IgD-negative memory B cell (primary cell): ENCODE measurements at regions not wholly inside any gene's neighbourhood (a gene's known extent, or its start where the extent isn't known, plus 50 kb on each side); places are given as distances from the start of the nearest gene placed in this dataset.
"Not testable (repeated sequence)": the region's sequence is repeated elsewhere in the genome, so short reads cannot be mapped to it uniquely, and the experiment has no call there.

ENCODE experiments used
- H3K27ac Mint-ChIP-seq, 3 donors: one replicate each; pipeline ENCODE4 v1.8.0; 2020 to 2022; ENCODE audit warnings: mild to moderate bottlenecking in 3 of 3, mixed read lengths in 3 of 3, moderate library complexity in 1 of 3
- H3K27me3 Mint-ChIP-seq: one replicate; pipeline ENCODE4 v1.8.0; 2021; ENCODE audit warnings: mixed read lengths
- H3K36me3 Mint-ChIP-seq: one replicate; pipeline ENCODE4 v1.8.0; 2020; ENCODE audit warnings: mild to moderate bottlenecking, mixed read lengths
- H3K4me1 Mint-ChIP-seq, 3 donors: one replicate each; pipeline ENCODE4 v1.8.0; 2020 to 2022; ENCODE audit warnings: mixed read lengths in 3 of 3, mild to moderate bottlenecking in 1 of 3
- H3K4me3 Mint-ChIP-seq, 4 donors: one replicate each; pipeline ENCODE4 v1.8.0; 2020 to 2022; ENCODE audit warnings: mild to moderate bottlenecking in 4 of 4, mixed read lengths in 4 of 4, moderate library complexity in 3 of 4
- H3K9me3 Mint-ChIP-seq, 3 donors: one replicate each; pipeline ENCODE4 v1.8.0; 2020 to 2021; ENCODE audit warnings: mixed read lengths in 3 of 3, mild to moderate bottlenecking in 1 of 3

DNA sequence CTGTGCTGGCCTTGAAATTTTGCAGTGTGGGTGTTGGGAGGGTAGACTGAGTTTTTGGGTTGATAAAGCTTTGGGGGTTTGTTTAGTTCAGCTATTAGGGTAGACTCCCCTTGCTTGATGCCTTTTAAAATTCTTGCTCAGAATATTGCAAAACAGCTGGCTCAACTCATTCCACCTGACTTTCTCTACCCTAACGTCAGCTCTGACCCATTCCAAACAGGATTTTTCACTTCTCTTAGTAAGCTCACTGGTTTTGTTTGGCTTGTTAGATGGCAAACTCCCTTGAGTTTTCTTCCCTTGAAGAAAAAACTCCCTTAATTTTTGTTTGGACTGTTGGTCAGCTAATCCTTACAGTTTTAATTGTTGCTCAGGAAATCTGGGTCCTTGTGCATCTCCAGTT lies 195.1 kb upstream of the DTNA start:
- peaks cover 1 to 29% (median 4%) of the 10 kb centered on the region in 3 donors for H3K9me3 Mint-ChIP-seq
- no peak overlapping the region for H3K27ac Mint-ChIP-seq

DNA sequence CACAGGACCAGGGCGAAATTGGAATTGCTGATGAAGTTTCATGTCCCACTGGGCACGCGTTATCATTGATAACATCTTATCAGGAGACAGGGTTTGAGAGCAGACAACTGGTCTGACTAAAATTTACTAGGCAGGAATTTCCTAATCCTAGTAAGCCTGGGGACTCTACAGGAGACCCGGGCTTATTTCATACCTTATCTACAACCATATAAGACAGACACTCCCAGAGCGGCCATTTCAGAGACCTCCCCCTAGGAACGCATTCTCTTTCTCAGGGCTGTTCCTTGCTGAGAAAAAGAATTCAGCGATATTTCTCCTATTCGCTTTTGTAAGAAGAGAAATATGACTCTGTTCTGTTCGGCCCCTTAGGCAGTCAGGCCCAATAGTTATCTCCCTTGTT lies 193.7 kb upstream of the DTNA start:
- H3K4me1 Mint-ChIP-seq, H3K36me3 Mint-ChIP-seq, H3K27ac Mint-ChIP-seq, H3K4me3 Mint-ChIP-seq, H3K27me3 Mint-ChIP-seq: not testable (repeated sequence)
- H3K9me3 Mint-ChIP-seq, result peaks cover 1 to 21% (median 4%) of the 10 kb centered on the region in 3 donors

More for the DNA sequence above, 195.1 kb upstream of the DTNA start:
- H3K36me3 Mint-ChIP-seq, result no peaks in the 10 kb centered on the region
- H3K27me3 Mint-ChIP-seq, result no peaks in the 10 kb centered on the region
- H3K4me1 Mint-ChIP-seq, result no peaks in the 10 kb centered on the region
- no peak overlapping the region for H3K4me3 Mint-ChIP-seq

DNA sequence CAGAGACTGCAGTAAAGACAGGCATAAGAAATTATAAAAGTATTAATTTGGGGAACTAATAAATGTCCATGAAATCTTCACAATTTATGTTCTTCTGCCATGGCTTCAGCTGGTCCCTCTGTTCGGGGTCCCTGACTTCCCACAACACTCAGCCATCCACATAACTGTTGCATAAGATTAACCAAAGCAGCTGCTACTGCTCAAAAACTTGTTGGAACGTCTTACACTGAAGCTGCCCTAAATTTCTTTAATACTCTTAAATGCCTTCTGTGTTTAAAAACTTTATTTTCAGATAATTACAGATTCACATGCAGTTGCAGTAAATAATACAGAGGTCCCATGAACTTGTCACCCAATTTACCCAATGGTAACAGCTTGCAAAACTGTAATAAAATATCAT lies 193.1 kb upstream of the DTNA start:
- peaks cover 1 to 21% (median 4%) of the 10 kb centered on the region in 3 donors for H3K9me3 Mint-ChIP-seq
- H3K4me3 Mint-ChIP-seq, H3K4me1 Mint-ChIP-seq, H3K36me3 Mint-ChIP-seq, H3K27ac Mint-ChIP-seq, H3K27me3 Mint-ChIP-seq: not testable (repeated sequence)

DNA sequence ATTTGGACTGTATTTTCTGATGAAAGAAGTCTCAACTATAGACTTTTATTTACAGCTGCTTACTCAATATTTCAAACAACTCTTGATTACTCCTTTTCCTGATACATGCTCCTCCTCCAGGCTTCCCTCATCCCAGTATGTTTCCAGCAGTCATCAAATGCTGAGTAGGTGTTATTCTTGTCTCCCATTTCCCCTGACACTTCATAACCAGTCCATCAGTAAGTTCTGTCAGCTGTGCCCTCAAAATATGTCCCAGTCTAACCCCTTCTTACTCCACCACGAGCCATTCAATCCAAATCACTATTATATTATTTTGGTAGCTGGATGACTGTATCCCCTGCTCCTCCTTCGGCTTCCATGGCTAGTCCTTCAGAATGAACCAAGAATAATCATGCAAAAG lies 189.1 kb upstream of the DTNA start:
- no peaks in the 10 kb centered on the region for H3K4me1 Mint-ChIP-seq
- no peaks in the 10 kb centered on the region for H3K27me3 Mint-ChIP-seq
- H3K36me3 Mint-ChIP-seq, result no peaks in the 10 kb centered on the region
- H3K9me3 Mint-ChIP-seq, result peaks cover 0 to 12% (median 4%) of the 10 kb centered on the region in 3 donors
- no peak overlapping the region for H3K27ac Mint-ChIP-seq
- no peak overlapping the region for H3K4me3 Mint-ChIP-seq

DNA sequence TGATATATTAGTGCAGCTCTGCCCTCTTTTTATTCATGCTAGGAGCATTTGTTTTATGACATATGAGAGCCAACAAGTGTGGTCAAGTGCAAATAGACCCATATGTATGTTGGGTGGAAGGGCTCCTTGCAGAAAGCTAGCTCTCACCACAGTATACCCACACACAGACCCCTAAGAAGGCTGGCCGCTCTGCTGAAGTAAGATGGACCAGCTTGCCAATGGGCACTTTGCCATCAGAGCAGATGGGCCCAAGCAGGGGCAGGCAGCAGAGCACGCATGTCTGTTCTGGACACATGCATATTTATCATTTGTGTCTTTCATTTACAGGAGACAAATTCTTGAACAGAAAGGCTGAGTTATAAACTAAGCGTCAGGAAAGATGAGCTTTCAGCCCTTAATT lies 187.5 kb upstream of the DTNA start:
- H3K36me3 Mint-ChIP-seq, result no peaks in the 10 kb centered on the region
- H3K9me3 Mint-ChIP-seq, result peaks cover 0 to 5% (median 4%) of the 10 kb centered on the region in 3 donors
- H3K4me1 Mint-ChIP-seq, result no peaks in the 10 kb centered on the region
- H3K4me3 Mint-ChIP-seq, result no peak overlapping the region
- H3K27ac Mint-ChIP-seq, result no peak overlapping the region
- no peaks in the 10 kb centered on the region for H3K27me3 Mint-ChIP-seq

DNA sequence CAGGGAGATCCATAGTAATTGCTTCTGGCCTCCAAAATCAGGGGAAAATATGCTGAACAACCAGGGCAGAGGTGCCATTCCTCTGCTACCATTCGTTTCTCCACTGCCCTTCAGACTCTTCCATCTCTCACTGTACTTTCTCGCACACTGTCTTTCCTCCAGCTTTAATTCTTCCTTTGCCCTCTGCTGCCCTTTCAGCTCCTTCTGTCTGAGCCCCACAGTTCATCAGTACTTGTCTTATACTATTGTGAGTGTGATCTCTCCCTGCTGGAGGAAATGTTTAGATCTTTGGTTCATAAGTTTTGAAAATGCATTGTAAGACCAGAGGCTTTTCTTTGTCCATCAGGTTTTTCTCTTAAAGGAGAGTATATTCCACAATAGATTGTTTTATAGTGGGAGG lies 184.9 kb upstream of the DTNA start:
- Mint-ChIP-seq H3K9me3 (no peaks in the 10 kb centered on the region), H3K4me1 (no peaks in the 10 kb centered on the region), H3K36me3 (no peaks in the 10 kb centered on the region), H3K4me3 (no peak overlapping the region), H3K27ac (no peak overlapping the region), H3K27me3 (peaks cover 2% of the 10 kb centered on the region)

DNA sequence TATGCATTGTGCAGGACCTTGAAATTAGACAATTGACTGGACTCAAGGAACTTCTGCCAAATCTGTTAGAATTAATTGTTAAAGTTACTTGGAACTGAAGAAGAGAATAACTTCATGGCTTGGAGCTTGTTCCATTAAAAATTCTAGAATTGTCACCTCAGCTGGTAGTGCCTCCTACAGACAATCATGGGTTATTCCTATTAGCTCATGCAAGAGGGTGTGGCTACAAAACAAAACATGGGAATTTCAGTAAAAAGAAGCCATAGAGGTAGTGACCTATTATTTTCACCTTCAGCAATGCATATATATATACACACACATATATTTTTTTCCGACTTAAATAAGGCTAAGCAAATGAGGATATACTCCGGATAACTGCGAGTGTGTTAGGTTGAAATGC lies 181.9 kb upstream of the DTNA start:
- Mint-ChIP-seq H3K27me3 (peaks cover 2% of the 10 kb centered on the region), H3K9me3 (peaks cover 0 to 3% (median 2%) of the 10 kb centered on the region in 3 donors), H3K4me3 (no peak overlapping the region), H3K4me1 (no peaks in the 10 kb centered on the region), H3K27ac (no peak overlapping the region), H3K36me3 (no peaks in the 10 kb centered on the region)

DNA sequence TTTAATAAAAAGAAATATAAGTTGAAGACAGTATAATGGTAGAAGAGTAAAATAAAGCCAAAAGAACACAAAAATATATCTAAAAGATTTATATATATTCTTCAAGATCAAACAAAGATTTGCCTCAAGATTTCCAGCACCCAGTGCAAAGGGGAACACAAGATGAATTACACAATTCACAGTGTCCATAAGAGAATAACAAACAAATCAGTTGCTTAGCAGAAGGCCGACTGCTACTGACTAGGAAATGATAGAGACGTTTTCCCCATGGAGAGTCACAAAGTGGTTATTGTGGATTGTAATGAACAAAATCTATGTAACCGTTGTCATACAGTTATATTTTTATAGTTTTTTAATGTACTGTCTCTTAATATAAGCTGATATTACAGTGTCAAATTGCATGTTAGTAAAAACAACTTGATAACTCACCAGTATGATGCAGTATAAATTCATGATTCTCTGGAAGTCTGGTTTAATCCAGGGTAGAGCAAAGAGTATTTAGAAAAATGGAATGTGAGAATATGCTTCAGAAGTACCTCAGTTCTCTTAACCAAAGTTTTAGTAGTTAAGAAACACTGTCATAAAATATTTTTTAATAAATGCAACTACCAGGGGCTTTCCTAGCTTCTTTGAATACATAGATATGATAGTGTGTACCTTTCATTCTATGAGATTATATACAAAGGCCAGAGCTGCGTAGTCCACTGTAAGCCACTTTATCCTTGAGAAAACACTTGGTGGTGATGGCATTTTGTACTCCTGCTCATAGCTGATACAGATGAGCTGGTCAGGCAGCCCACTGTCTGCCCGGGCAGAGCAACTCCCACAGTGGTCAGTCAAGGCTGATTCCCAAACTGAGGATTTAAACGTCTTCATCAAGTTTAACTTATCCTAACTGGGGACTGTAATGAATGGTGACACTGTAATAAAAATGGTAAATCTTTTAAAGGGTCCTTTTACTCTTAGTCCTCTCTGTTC lies 180.5 kb upstream of the DTNA start:
- no peak overlapping the region for H3K27ac Mint-ChIP-seq
- H3K27me3 Mint-ChIP-seq, result peaks cover 2% of the 10 kb centered on the region
- H3K4me1 Mint-ChIP-seq, result no peaks in the 10 kb centered on the region
- no peak overlapping the region for H3K4me3 Mint-ChIP-seq
- peaks cover 0 to 6% (median 2%) of the 10 kb centered on the region in 3 donors for H3K9me3 Mint-ChIP-seq
- H3K36me3 Mint-ChIP-seq, result no peaks in the 10 kb centered on the region

DNA sequence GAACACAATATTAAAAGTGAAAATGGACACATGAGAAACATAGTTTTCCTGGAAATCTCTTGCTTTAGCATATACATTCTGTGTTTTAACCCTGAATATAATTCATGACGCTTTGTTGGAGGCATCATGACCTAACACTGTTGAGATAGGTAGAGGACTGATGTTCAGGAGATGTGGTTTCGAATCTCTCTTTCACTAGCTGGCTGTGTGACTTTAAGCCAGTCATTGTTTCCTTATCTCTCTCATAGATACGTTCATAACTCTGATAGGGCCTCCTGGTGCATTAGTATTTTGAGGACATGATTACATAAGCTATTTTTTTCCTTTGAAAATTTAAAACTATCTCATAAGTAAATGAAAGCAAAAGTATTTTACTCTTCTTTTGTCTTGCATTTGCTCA lies 179.0 kb upstream of the DTNA start:
- no peaks in the 10 kb centered on the region for H3K4me1 Mint-ChIP-seq
- no peaks in the 10 kb centered on the region for H3K36me3 Mint-ChIP-seq
- H3K27ac Mint-ChIP-seq, result no peak overlapping the region
- H3K27me3 Mint-ChIP-seq, result peaks cover 2% of the 10 kb centered on the region
- H3K9me3 Mint-ChIP-seq, result peaks cover 0 to 7% (median 2%) of the 10 kb centered on the region in 3 donors
- no peak overlapping the region for H3K4me3 Mint-ChIP-seq

DNA sequence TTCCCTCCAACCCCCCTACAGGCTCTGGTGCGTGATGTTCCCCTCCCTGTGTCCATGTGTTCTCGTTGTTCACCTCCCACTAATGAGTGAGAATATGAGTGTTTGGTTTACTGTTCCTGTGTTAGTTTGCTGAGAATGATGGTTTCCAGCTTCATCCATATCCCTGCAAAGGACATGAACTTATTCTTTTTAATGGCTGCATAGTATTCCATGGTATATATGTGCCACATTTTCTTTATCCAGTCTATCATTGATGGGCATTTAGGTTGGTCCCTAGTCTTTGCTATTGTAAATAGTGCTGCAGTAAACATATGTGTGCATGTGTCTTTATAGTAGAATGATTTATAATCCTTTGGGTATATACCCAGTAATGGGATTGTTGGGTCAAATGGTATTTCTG lies 175.5 kb upstream of the DTNA start:
- H3K4me1 Mint-ChIP-seq, H3K4me3 Mint-ChIP-seq: not testable (repeated sequence)

DNA sequence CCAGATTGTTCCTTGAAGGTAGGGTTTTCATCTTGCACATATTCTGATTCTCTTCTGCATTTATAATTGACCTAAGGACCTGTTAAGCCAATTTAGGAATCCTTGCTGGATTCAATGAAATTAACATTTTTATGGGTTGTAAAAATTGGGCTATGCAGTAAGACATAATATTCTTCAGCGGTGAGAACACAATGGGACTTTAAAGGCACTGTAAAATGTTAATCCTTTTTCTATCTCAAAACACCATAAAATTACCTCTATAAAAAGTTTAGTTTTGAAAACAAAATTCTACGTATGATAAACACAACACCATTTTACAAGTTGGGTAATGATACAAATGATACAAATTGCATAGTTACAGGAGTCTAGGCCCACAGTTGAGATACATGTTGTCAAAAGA lies 169.2 kb upstream of the DTNA start:
- H3K4me3 Mint-ChIP-seq, result no peak overlapping the region
- H3K4me1 Mint-ChIP-seq, result no peaks in the 10 kb centered on the region
- no peaks in the 10 kb centered on the region for H3K27me3 Mint-ChIP-seq
- no peaks in the 10 kb centered on the region for H3K36me3 Mint-ChIP-seq
- peaks cover 0 to 2% (median 0%) of the 10 kb centered on the region in 3 donors for H3K9me3 Mint-ChIP-seq
- no peak overlapping the region for H3K27ac Mint-ChIP-seq

More for the DNA sequence above, 175.5 kb upstream of the DTNA start:
- H3K9me3 Mint-ChIP-seq, H3K36me3 Mint-ChIP-seq, H3K27me3 Mint-ChIP-seq, H3K27ac Mint-ChIP-seq: not testable (repeated sequence)

DNA sequence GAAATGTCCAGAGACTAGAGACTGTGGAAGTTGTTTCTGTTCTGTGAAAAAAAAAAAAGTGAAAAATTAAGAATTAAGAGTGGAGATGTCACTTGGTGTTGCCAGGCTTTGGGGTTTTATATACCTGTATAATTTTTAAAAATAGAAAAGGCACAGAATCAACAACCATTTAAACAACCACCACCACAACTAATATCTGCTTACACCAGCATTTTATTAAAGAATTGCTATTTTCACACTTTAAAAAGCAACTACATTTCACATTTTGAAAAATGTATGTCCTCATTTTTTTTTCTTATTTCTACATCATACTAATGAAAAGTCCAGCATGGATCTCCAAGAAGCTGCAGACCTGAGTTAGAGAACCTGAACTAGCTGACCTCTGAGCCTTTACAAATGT lies 167.5 kb upstream of the DTNA start:
- Mint-ChIP-seq H3K9me3 (peaks cover 0 to 2% (median 0%) of the 10 kb centered on the region in 3 donors), H3K4me1 (no peaks in the 10 kb centered on the region), H3K27me3 (no peaks in the 10 kb centered on the region), H3K4me3 (no peak overlapping the region), H3K27ac (no peak overlapping the region), H3K36me3 (no peaks in the 10 kb centered on the region)

DNA sequence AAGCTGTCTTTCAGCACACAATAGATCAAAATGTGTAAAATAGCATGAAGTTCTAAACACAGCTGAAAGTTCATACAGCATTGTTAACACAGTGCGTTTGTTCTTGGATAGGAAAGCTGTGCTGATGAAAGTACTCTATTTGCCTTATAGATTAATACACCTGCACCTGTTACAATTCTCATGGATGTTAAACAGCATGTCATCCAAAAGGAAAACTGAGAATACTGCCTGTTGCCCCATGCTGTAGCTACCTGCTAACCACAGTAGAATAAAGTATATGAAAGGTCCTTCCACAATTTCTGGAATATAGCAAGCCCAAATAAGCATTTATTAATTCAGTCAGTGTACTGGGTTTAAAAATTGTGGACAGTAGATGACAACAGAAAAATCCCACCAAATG lies 166.7 kb upstream of the DTNA start:
- H3K4me3 Mint-ChIP-seq, result no peak overlapping the region
- no peaks in the 10 kb centered on the region for H3K4me1 Mint-ChIP-seq
- no peak overlapping the region for H3K27ac Mint-ChIP-seq
- no peaks in the 10 kb centered on the region for H3K27me3 Mint-ChIP-seq
- H3K36me3 Mint-ChIP-seq, result no peaks in the 10 kb centered on the region
- H3K9me3 Mint-ChIP-seq, result peaks cover 0 to 2% (median 0%) of the 10 kb centered on the region in 3 donors

DNA sequence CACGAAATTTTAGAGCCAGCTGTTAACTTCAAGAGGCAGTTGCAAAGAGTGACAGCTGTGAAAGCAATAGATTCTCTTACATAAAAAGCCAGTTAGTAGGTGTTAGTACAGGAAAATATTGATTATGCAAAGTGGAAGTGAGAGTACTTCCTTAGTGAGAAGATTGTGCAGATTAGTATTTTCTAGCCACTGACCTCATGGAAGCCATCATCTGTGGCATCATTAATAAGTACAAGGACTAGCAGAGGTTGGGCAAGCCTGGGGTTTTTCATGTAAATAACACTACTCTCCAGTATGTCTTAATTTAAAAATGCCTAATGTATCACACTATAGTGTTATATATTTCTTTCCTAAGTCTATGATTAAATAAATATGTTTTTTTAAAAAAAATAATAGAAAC lies 166.2 kb upstream of the DTNA start:
- no peaks in the 10 kb centered on the region for H3K4me1 Mint-ChIP-seq
- H3K36me3 Mint-ChIP-seq, result no peaks in the 10 kb centered on the region
- no peak overlapping the region for H3K27ac Mint-ChIP-seq
- H3K27me3 Mint-ChIP-seq, result no peaks in the 10 kb centered on the region
- peaks cover 0 to 2% (median 0%) of the 10 kb centered on the region in 3 donors for H3K9me3 Mint-ChIP-seq
- H3K4me3 Mint-ChIP-seq, result no peak overlapping the region

DNA sequence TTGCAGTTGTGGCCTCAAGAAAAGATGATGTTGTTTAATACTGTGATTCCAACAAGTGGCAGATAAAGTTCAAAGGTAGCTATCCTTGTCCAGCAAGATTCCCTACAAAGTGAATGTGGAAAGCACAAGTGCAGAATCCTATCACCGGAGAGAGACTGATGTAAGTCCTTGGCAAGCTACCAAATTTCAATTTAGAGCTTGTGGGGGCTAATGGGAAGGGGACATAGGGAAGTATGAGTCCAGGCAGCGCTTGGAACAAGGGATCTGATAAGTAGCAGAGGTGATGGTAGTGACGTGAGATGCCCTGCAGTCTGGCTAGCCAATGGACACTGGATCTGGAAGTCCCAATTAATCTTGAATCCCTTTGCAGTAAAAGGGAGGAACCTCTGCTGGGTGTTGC lies 165.2 kb upstream of the DTNA start:
- H3K36me3 Mint-ChIP-seq, result no peaks in the 10 kb centered on the region
- no peaks in the 10 kb centered on the region for H3K4me1 Mint-ChIP-seq
- H3K4me3 Mint-ChIP-seq, result no peak overlapping the region
- no peak overlapping the region for H3K27ac Mint-ChIP-seq
- no peaks in the 10 kb centered on the region for H3K27me3 Mint-ChIP-seq
- H3K9me3 Mint-ChIP-seq, result peaks cover 0 to 2% (median 0%) of the 10 kb centered on the region in 3 donors
